IPS-15b (cell line): ENCODE measurements at regions not wholly inside any gene's neighbourhood (a gene's known extent, or its start where the extent isn't known, plus 50 kb on each side); places are given as distances from the start of the nearest gene placed in this dataset.
"Not testable (repeated sequence)": the region's sequence is repeated elsewhere in the genome, so short reads cannot be mapped to it uniquely, and the experiment has no call there.

Experiments
- H3K27me3 ChIP-seq: one replicate; pipeline ENCODE4 v1.6.1; 2013; ENCODE audit warnings: low read length; ENCODE audit not compliant: control insufficient read depth, insufficient read depth
- H3K36me3 ChIP-seq: one replicate; pipeline ENCODE4 v1.6.1; 2013; ENCODE audit warnings: low read length; ENCODE audit not compliant: control insufficient read depth, insufficient read depth
- H3K4me1 ChIP-seq: one replicate; pipeline ENCODE4 v1.6.1; 2013; ENCODE audit warnings: mild to moderate bottlenecking, low read length; ENCODE audit not compliant: control insufficient read depth, insufficient read depth
- H3K4me3 ChIP-seq: one replicate; pipeline ENCODE4 v1.5.1; 2013; ENCODE audit warnings: low read depth, low read length
- H3K9ac ChIP-seq: one replicate; pipeline ENCODE4 v1.6.1; 2013; ENCODE audit warnings: low read depth, mild to moderate bottlenecking, low read length
- H3K9me3 ChIP-seq: one replicate; pipeline ENCODE4 v1.6.1; 2013; ENCODE audit warnings: mild to moderate bottlenecking, low read length; ENCODE audit not compliant: control insufficient read depth, insufficient read depth

DNA sequence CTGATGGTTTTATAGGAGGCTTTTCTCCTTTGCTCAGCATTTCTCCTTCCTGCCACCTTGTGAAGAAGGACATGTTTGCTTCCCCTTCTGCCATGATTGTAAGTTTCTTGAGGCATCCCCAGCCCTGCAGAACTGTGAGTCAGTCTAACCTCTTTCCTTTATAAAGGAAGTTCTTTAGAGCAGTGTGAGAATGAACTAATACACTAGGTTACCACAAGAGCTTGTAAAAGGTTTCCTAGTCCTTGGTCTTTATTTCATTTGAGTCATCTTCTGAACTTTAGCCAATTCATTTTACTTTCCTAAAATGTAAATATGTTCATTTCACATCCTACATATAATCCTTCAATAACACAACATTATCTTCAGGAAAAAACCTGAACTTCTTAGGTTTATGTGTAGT lies 365.3 kb downstream of the HHIPL2 start:
- Histone ChIP-seq H3K36me3 (no peaks in the 10 kb centered on the region), H3K27me3 (no peaks in the 10 kb centered on the region)

GRCh38 chr1:222181191-222181590 lies 366.7 kb downstream of the HHIPL2 start:
- Histone ChIP-seq H3K9ac (no peak overlapping the region), H3K4me3 (no peak overlapping the region), H3K27me3 (no peaks in the 10 kb centered on the region), H3K4me1 (no peaks in the 10 kb centered on the region), H3K9me3 (no peaks in the 10 kb centered on the region), H3K36me3 (no peaks in the 10 kb centered on the region)

More for the DNA sequence above, 365.3 kb downstream of the HHIPL2 start:
- Histone ChIP-seq H3K4me1 (no peaks in the 10 kb centered on the region), H3K4me3 (no peak overlapping the region), H3K9ac (no peak overlapping the region), H3K9me3 (no peaks in the 10 kb centered on the region)

DNA sequence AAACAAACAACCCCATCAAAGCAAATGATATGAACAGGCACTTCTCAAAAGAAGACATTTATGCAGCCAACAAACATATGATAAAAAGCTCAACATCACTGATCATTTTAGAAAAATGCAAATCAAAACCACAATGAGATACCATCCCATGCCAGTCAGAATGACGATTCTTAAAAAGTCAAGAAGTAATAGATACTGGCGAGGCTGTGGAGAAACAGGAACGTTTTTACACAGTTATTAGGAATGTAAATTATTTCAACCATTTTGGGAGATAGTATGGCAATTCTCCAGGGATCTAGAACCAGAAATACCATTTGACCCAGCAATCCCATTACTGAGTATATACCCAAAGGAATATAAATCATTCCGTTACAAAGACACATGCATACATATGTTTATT lies 370.4 kb downstream of the HHIPL2 start:
- H3K36me3 ChIP-seq, H3K4me1 ChIP-seq, H3K4me3 ChIP-seq, H3K9me3 ChIP-seq, H3K9ac ChIP-seq, H3K27me3 ChIP-seq: not testable (repeated sequence)

DNA sequence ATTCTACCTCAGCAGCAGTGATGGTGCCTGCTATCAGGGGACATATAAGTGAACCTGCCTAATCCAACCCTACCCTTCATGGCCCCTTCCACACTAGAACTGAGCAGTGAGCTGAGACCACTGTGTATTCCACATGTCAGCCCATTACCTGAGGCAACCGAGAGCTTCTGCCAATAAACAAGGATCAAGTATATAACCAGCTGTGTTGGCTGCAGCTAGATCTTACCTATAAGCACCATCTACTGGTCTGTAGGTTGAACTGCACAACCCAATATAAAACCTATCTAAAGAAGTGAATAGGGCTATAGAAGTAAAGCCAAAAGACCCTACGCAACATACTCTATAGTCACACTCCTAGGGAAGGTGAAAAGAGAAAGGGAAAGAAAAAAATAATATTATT lies 376.9 kb downstream of the HHIPL2 start:
- Histone ChIP-seq H3K36me3 (no peaks in the 10 kb centered on the region), H3K9me3 (no peaks in the 10 kb centered on the region), H3K27me3 (no peaks in the 10 kb centered on the region), H3K4me3 (no peak overlapping the region), H3K4me1 (no peaks in the 10 kb centered on the region), H3K9ac (no peak overlapping the region)

DNA sequence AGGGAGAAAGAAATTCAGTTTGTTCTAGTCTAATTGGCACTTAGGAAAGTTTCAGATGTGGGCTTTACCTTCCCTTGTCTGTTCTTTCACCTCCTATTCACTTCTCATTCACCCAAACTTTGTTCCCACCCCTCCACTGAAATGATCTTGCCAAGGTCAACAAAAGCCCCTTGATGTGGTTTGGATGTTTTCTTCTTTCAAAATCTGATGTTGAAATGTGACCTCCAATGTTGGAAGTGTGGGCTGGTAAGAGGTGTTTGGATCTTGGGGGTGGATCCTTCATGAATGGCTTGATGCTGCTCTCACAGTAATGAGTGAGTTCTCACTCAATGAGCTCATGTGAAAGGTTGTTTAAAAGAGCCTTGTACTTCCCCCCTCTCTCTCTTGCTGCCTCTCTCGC lies 379.3 kb downstream of the HHIPL2 start:
- Histone ChIP-seq H3K9ac (no peak overlapping the region), H3K4me1 (no peaks in the 10 kb centered on the region), H3K27me3 (no peaks in the 10 kb centered on the region), H3K9me3 (no peaks in the 10 kb centered on the region), H3K4me3 (no peak overlapping the region), H3K36me3 (no peaks in the 10 kb centered on the region)

DNA sequence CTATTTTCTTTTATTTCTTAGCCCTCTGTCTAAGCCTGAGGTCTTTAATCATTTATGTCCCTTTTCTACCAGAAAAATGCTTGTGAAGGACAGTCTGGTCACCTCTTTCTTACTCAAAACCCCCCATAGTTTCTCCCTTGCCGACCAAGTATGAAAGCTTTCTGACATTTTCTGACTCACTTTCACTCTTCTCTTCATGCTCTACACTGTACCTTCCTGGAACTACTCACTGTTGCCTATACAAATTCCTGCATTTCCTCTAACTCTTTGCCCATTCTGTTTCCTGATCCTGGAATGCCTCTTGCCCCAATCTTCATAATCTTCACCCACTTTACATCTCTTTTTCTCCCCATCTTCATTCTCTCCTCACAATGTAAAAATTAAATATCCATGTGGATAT lies 380.0 kb downstream of the HHIPL2 start:
- H3K36me3 ChIP-seq = no peaks in the 10 kb centered on the region
- H3K27me3 ChIP-seq = no peaks in the 10 kb centered on the region
- H3K9me3 ChIP-seq = no peaks in the 10 kb centered on the region
- no peaks in the 10 kb centered on the region for H3K4me1 ChIP-seq
- H3K4me3 ChIP-seq = no peak overlapping the region
- H3K9ac ChIP-seq = no peak overlapping the region

DNA sequence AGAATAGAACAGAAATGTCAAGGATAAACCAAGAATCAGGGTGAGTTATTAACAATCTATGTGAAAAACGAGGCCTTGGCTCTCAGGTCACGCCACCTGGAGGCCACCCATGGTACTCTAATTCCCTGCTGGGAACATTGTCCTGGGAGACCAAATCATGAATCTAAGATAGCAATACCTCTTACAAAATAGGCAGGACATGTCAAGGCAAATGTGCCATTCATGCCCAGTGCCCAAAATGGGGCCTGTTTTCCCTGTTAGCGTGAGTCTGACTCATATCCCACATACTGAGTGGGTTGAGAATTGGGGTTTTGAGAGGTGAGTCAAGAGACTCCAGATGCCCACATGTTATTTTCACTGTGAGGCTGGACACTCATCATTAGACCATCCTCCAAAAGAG lies 380.8 kb downstream of the HHIPL2 start:
- H3K4me3 ChIP-seq = no peak overlapping the region
- no peaks in the 10 kb centered on the region for H3K4me1 ChIP-seq

DNA sequence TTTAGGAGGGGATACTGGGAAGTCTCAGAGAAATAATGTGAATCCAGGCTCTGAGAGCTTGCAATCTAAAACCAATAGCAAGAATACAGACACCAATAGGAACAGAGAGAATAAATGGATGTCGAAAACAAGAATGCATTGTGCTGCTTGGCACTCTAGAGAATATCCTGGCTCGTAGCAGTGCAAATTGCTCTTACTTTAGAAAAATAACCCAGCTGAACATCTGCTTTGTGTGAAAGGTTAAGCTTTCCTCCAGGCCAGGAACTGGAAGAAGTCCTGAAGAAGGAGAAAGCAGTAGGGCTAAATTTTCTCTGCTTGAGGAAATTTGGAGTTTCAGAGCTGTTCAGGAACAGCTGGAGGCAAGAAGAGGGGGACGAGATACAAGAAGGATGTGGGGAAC lies 382.3 kb downstream of the HHIPL2 start:
- H3K9me3 ChIP-seq = no peaks in the 10 kb centered on the region
- no peak overlapping the region for H3K4me3 ChIP-seq
- no peak overlapping the region for H3K9ac ChIP-seq
- no peaks in the 10 kb centered on the region for H3K4me1 ChIP-seq
- no peaks in the 10 kb centered on the region for H3K36me3 ChIP-seq
- H3K27me3 ChIP-seq = no peaks in the 10 kb centered on the region

More for the DNA sequence above, 380.8 kb downstream of the HHIPL2 start:
- Histone ChIP-seq H3K27me3 (no peaks in the 10 kb centered on the region), H3K36me3 (no peaks in the 10 kb centered on the region), H3K9me3 (no peaks in the 10 kb centered on the region), H3K9ac (no peak overlapping the region)

- Histone ChIP-seq H3K27me3 (no peaks in the 10 kb centered on the region), H3K9ac (no peak overlapping the region), H3K4me1 (no peaks in the 10 kb centered on the region), H3K36me3 (no peaks in the 10 kb centered on the region), H3K9me3 (no peaks in the 10 kb centered on the region), H3K4me3 (no peak overlapping the region)
Observed at GRCh38 chr1:222163895-222164294, 384.0 kb downstream of the HHIPL2 start.

DNA sequence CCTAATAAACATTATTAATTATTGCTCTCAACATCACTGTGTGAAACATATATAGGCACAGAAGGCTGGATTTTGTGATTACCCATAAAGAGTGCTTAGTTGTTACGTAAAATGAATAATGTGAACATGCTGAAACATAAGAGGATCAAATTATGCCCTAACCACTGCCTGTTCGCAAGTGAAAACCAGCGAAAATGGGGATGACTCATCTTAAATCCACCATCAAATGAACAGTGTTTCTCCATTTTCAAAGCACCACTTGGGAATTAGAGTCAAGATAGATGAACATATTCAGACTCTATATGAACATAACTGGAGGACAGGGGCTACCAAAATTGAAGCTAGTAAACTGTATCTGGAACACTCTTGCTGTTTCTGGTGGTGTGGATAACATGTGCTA lies 386.2 kb downstream of the HHIPL2 start:
- Histone ChIP-seq H3K9me3 (no peaks in the 10 kb centered on the region), H3K36me3 (no peaks in the 10 kb centered on the region), H3K27me3 (no peaks in the 10 kb centered on the region), H3K4me3 (no peak overlapping the region), H3K9ac (no peak overlapping the region), H3K4me1 (no peaks in the 10 kb centered on the region)

DNA sequence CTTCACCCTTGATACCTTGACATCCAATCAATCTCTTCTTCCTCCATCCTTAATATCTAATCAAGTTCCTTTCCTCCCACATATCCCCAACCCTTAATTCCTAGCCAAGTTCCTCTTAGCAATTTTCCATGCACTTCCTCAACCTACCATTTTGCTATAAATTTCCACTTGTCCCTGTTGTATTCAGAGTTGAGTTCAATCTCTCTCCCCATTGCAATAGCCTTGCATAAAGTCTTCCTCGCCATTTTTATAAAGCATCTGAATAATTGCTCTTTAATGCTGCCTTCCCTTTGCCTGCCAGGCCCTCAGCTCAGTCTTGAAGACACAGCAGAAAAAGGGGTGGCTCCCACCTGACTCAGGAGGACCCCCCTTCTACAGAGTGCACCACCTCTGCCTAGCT lies 390.3 kb downstream of the HHIPL2 start:
- H3K36me3 ChIP-seq = no peaks in the 10 kb centered on the region
- H3K9me3 ChIP-seq = no peaks in the 10 kb centered on the region
- no peak overlapping the region for H3K4me3 ChIP-seq
- no peak overlapping the region for H3K9ac ChIP-seq
- H3K27me3 ChIP-seq = no peaks in the 10 kb centered on the region
- no peaks in the 10 kb centered on the region for H3K4me1 ChIP-seq

- H3K9me3 ChIP-seq = no peaks in the 10 kb centered on the region
- H3K4me1 ChIP-seq = no peaks in the 10 kb centered on the region
- H3K9ac ChIP-seq = no peak overlapping the region
- H3K27me3 ChIP-seq = no peaks in the 10 kb centered on the region
- H3K4me3 ChIP-seq = no peak overlapping the region
- no peaks in the 10 kb centered on the region for H3K36me3 ChIP-seq
Observed at GRCh38 chr1:222140206-222140605, 398.3 kb upstream of the DUSP10 start.

DNA sequence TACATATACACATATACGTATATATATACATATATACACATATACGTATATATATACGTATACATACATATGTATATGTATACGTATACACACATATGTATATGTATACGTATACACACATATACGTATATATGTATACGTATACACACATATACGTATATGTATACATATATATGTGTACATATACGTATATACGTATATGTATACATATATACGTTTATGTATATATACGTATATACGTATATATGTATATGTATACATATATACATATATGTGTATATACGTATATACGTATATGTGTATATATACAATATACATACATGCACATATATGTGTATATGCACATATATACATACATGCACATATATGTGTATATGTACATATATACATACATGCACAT lies 396.2 kb upstream of the DUSP10 start:
- Histone ChIP-seq H3K4me1 (no peaks in the 10 kb centered on the region), H3K9me3 (no peaks in the 10 kb centered on the region)

More for the DNA sequence above, 396.2 kb upstream of the DUSP10 start:
- Histone ChIP-seq H3K4me3 (no peak overlapping the region), H3K36me3 (no peaks in the 10 kb centered on the region), H3K27me3 (no peaks in the 10 kb centered on the region), H3K9ac (no peak overlapping the region)
